Natural killer cell (primary cell): ENCODE measurements at regions not wholly inside any gene's neighbourhood (a gene's known extent, or its start where the extent isn't known, plus 50 kb on each side); places are given as distances from the start of the nearest gene placed in this dataset.
"Not testable (repeated sequence)": the region's sequence is repeated elsewhere in the genome, so short reads cannot be mapped to it uniquely, and the experiment has no call there.

Experiments
- ATAC-seq, 3 donors: fragments of 150-1000 bp in 2 of 3; fragments of 200-7000 bp in 1 of 3; cut with Tn5 transposase; 1 replicate in 1 of 3; 2 replicates in 2 of 3; pipeline ENCODE4 v1.10.0; 2021; ENCODE audit warnings: mild to moderate bottlenecking in 2 of 3, moderate library complexity in 2 of 3
- DNase-seq, 2 donors: peaks; one replicate each; pipeline versions ENCODE4 v3.0.0 to v3.0.0-alpha.2; 2013 to 2021; ENCODE audit warnings: mixed read lengths in 1 of 2
- H3K27ac ChIP-seq: one replicate; pipeline ENCODE4 v1.5.1; 2013; ENCODE audit warnings: mild to moderate bottlenecking, low read length
- H3K27me3 ChIP-seq: one replicate; pipeline ENCODE4 v1.6.1; 2013; ENCODE audit warnings: low read length; ENCODE audit not compliant: control insufficient read depth, insufficient read depth
- H3K36me3 ChIP-seq: one replicate; pipeline ENCODE4 v1.6.1; 2013; ENCODE audit warnings: low read length; ENCODE audit not compliant: control insufficient read depth, insufficient read depth
- H3K4me1 ChIP-seq: one replicate; pipeline ENCODE4 v1.6.1; 2013; ENCODE audit warnings: low read length; ENCODE audit not compliant: control insufficient read depth, insufficient read depth
- H3K4me3 ChIP-seq: one replicate; pipeline ENCODE4 v1.5.1; 2013; ENCODE audit warnings: low read length
- H3K9me3 ChIP-seq: one replicate; pipeline ENCODE4 v1.6.1; 2013; ENCODE audit warnings: low read length; ENCODE audit not compliant: control insufficient read depth, insufficient read depth
- H3K27ac Mint-ChIP-seq, 2 donors: one replicate each; pipeline ENCODE4 v1.8.0; 2022; ENCODE audit warnings: mild to moderate bottlenecking in 2 of 2, mixed read lengths in 2 of 2, moderate library complexity in 1 of 2
- H3K27me3 Mint-ChIP-seq, 2 donors: one replicate each; pipeline ENCODE4 v1.8.0; 2022; ENCODE audit warnings: low read depth in 2 of 2, mixed read lengths in 2 of 2
- H3K36me3 Mint-ChIP-seq: one replicate; pipeline ENCODE4 v1.8.0; 2022; ENCODE audit warnings: mixed read lengths
- H3K4me1 Mint-ChIP-seq, 2 donors: one replicate each; pipeline ENCODE4 v1.8.0; 2022; ENCODE audit warnings: mixed read lengths in 2 of 2
- H3K4me3 Mint-ChIP-seq: one replicate; pipeline ENCODE4 v1.8.0; 2022; ENCODE audit warnings: mild to moderate bottlenecking, moderate library complexity, mixed read lengths
- H3K9me3 Mint-ChIP-seq, 2 donors: one replicate each; pipeline ENCODE4 v1.8.0; 2022; ENCODE audit warnings: mixed read lengths in 2 of 2
- CTCF ChIP-seq: fragments of 200-600 bp; IDR thresholded peaks from one replicate; pipeline ENCODE4 v1.8.0; 2022; ENCODE audit warnings: antibody characterized with exemption
- WGBS: methylation state at CpG from one replicate; pipeline ENCODE4 v1.1.7; 2013; ENCODE audit warnings: missing lambda C conversion rate; ENCODE audit not compliant: insufficient coverage; 5-methylcytosine and 5-hydroxymethylcytosine counted together
- intact Hi-C: fragments of 100-400 bp; cut with micrococcal nuclease; formaldehyde crosslinking; loops from one replicate; pipeline ENCODE4 v1.14.2; 2022

- H3K9me3 Mint-ChIP-seq: peaks cover 10 to 12% of the 10 kb centered on the region in 2 donors
- H3K9me3 ChIP-seq: no peaks in the 10 kb centered on the region
- ATAC-seq (no peak), DNase-seq (no peak)
- H3K27me3 Mint-ChIP-seq: no peaks in the 10 kb centered on the region
- H3K4me3 ChIP-seq: no peak overlapping the region
- intact Hi-C loops: no loop called here
- TF ChIP-seq CTCF: no peak
- no peaks in the 10 kb centered on the region for H3K4me1 ChIP-seq
- 88% methylated on average over 3 of the region's 4 CpGs for WGBS
- no peaks in the 10 kb centered on the region for H3K36me3 ChIP-seq
- no peak overlapping the region for H3K4me3 Mint-ChIP-seq
- no peak overlapping the region for H3K27ac Mint-ChIP-seq
- no peak overlapping the region for H3K27ac ChIP-seq
- H3K27me3 ChIP-seq: no peaks in the 10 kb centered on the region
- no peaks in the 10 kb centered on the region for H3K4me1 Mint-ChIP-seq
- peaks cover 14% of the 10 kb centered on the region for H3K36me3 Mint-ChIP-seq
Measured at GRCh38 chr2:117330641-117331040, 483.9 kb upstream of the DDX18 start.

GRCh38 chr2:117335967-117336366, 478.5 kb upstream of the DDX18 start:
- Histone ChIP-seq H3K4me3 (no peak overlapping the region), H3K27ac (no peak overlapping the region), H3K36me3 (no peaks in the 10 kb centered on the region), H3K4me1 (no peaks in the 10 kb centered on the region), H3K27me3 (no peaks in the 10 kb centered on the region), H3K9me3 (no peaks in the 10 kb centered on the region)
- Mint-ChIP-seq H3K9me3 (peaks cover under 1 to 11% of the 10 kb centered on the region in 2 donors), H3K36me3 (peaks cover 8% of the 10 kb centered on the region), H3K4me1 (no peaks in the 10 kb centered on the region), H3K27ac (no peak overlapping the region), H3K27me3 (no peaks in the 10 kb centered on the region), H3K4me3 (no peak overlapping the region)
- intact Hi-C loops: no loop called here
- ATAC-seq: no peak
- TF ChIP-seq CTCF: no peak
- no peak for DNase-seq
- 96% methylated on average over 3 of the region's 3 CpGs for WGBS

GRCh38 chr2:117336496-117336895, 478.0 kb upstream of the DDX18 start:
- Mint-ChIP-seq H3K27ac (no peak overlapping the region), H3K4me3 (no peak overlapping the region), H3K9me3 (peaks cover 3 to 13% of the 10 kb centered on the region in 2 donors), H3K36me3 (peaks cover 8% of the 10 kb centered on the region), H3K27me3 (no peaks in the 10 kb centered on the region), H3K4me1 (no peaks in the 10 kb centered on the region)
- Histone ChIP-seq H3K4me3 (no peak overlapping the region), H3K36me3 (no peaks in the 10 kb centered on the region), H3K27ac (no peak overlapping the region), H3K4me1 (no peaks in the 10 kb centered on the region), H3K9me3 (no peaks in the 10 kb centered on the region), H3K27me3 (no peaks in the 10 kb centered on the region)
- TF ChIP-seq CTCF: no peak
- DNase-seq (no peak), ATAC-seq (no peak)
- 80% methylated on average over 3 of the region's 4 CpGs for whole genome bisulfite sequencing
- intact Hi-C loops: no loop called here

- H3K9me3 ChIP-seq, H3K27ac ChIP-seq, H3K36me3 Mint-ChIP-seq, H3K27me3 ChIP-seq, H3K4me1 Mint-ChIP-seq, H3K36me3 ChIP-seq, intact Hi-C loops, H3K4me3 Mint-ChIP-seq, ATAC-seq, DNase-seq, H3K4me3 ChIP-seq, H3K27ac Mint-ChIP-seq, H3K4me1 ChIP-seq, H3K27me3 Mint-ChIP-seq: not testable (repeated sequence)
- 69% methylated on average over 3 of the region's 3 CpGs for WGBS
- H3K9me3 Mint-ChIP-seq: peaks cover 3 to 14% of the 10 kb centered on the region in 2 donors
Measured at GRCh38 chr2:117337981-117338380, 476.5 kb upstream of the DDX18 start.
